GM12892 (cell line): ENCODE measurements at regions not wholly inside any gene's neighbourhood (a gene's known extent, or its start where the extent isn't known, plus 50 kb on each side); places are given as distances from the start of the nearest gene placed in this dataset.

Experiments
- POLR2A ChIP-seq: IDR thresholded peaks from 2 replicates; pipeline ENCODE4 v1.6.1; 2011; ENCODE audit warnings: low read depth, low read length, control low read depth
- POLR2AphosphoS5 ChIP-seq: IDR thresholded peaks from 2 replicates; pipeline ENCODE4 v1.6.1; 2011; ENCODE audit warnings: low read depth, low read length, control low read depth

GRCh38 chr12:67926063-67926462 lies 63.2 kb upstream of the IFNG-AS1 start:
- no peak for TF ChIP-seq POLR2AphosphoS5
- no peak for TF ChIP-seq POLR2A
